Astrocyte (in vitro differentiated cells and primary cell): ENCODE measurements at regions not wholly inside any gene's neighbourhood (a gene's known extent, or its start where the extent isn't known, plus 50 kb on each side); places are given as distances from the start of the nearest gene placed in this dataset.

Source experiments
- DNase-seq: peaks from one replicate; pipeline ENCODE4 v3.0.0-alpha.2; 2010; ENCODE audit warnings: low read depth
- FAIRE-seq: peaks from 2 replicates; lab custom pipeline; 2011; peaks lifted over from hg19 to GRCh38; lab: Jason Lieb, UNC
- H2AFZ ChIP-seq: 2 replicates; pipeline ENCODE4 v1.6.0; 2012; ENCODE audit warnings: low read depth, low read length, inconsistent platforms
- H3K27ac ChIP-seq: 2 replicates; pipeline ENCODE4 v1.5.1; 2011; ENCODE audit warnings: low read depth, low read length, inconsistent platforms
- H3K27me3 ChIP-seq: 2 replicates; pipeline ENCODE4 v1.6.0; 2011; ENCODE audit warnings: low read length, inconsistent platforms; ENCODE audit not compliant: insufficient read depth
- H3K36me3 ChIP-seq: 2 replicates; pipeline ENCODE4 v1.5.1; 2011; ENCODE audit warnings: low read length, inconsistent platforms; ENCODE audit not compliant: insufficient read depth
- H3K4me1 ChIP-seq: 2 replicates; pipeline ENCODE4 v1.5.1; 2011; ENCODE audit warnings: low read length, inconsistent platforms; ENCODE audit not compliant: insufficient read depth
- H3K4me2 ChIP-seq: 2 replicates; pipeline ENCODE4 v1.6.0; 2012; ENCODE audit warnings: low read length, inconsistent platforms
- H3K4me3 ChIP-seq: 2 replicates; pipeline ENCODE4 v1.5.1; 2011; ENCODE audit warnings: low read depth, mild to moderate bottlenecking, low read length, inconsistent platforms; ENCODE audit not compliant: insufficient read depth
- H3K79me2 ChIP-seq: 2 replicates; pipeline ENCODE4 v1.6.0; 2012; ENCODE audit warnings: mild to moderate bottlenecking, low read length, inconsistent platforms; ENCODE audit not compliant: insufficient read depth
- H3K9ac ChIP-seq: 2 replicates; pipeline ENCODE4 v1.6.0; 2012; ENCODE audit warnings: mild to moderate bottlenecking, low read length, inconsistent platforms
- H3K9me3 ChIP-seq: 2 replicates; pipeline ENCODE4 v1.5.1; 2012; ENCODE audit warnings: low read depth, mild to moderate bottlenecking, low read length, inconsistent platforms; ENCODE audit not compliant: insufficient read depth
- H4K20me1 ChIP-seq: 2 replicates; pipeline ENCODE4 v1.6.0; 2012; ENCODE audit warnings: low read length, inconsistent platforms; ENCODE audit not compliant: insufficient read depth
- H3K27ac Mint-ChIP-seq: one replicate; pipeline ENCODE4 v1.8.0; 2021; ENCODE audit warnings: mild to moderate bottlenecking, mixed read lengths; ENCODE audit not compliant: unreplicated experiment
- H3K27me3 Mint-ChIP-seq: one replicate; pipeline ENCODE4 v1.8.0; 2021; ENCODE audit warnings: low read depth, mixed read lengths; ENCODE audit not compliant: unreplicated experiment
- H3K36me3 Mint-ChIP-seq: one replicate; pipeline ENCODE4 v1.8.0; 2021; ENCODE audit warnings: low read depth, mixed read lengths; ENCODE audit not compliant: unreplicated experiment
- H3K4me1 Mint-ChIP-seq: one replicate; pipeline ENCODE4 v1.8.0; 2021; ENCODE audit warnings: low read depth, mixed read lengths; ENCODE audit not compliant: unreplicated experiment
- H3K4me3 Mint-ChIP-seq: one replicate; pipeline ENCODE4 v1.8.0; 2021; ENCODE audit warnings: mild to moderate bottlenecking, moderate library complexity, mixed read lengths; ENCODE audit not compliant: unreplicated experiment
- H3K9me3 Mint-ChIP-seq: one replicate; pipeline ENCODE4 v1.8.0; 2021; ENCODE audit warnings: mild to moderate bottlenecking, mixed read lengths; ENCODE audit not compliant: unreplicated experiment
- CTCF ChIP-seq: IDR thresholded peaks from 2 replicates; pipeline ENCODE4 v1.5.1; 2011; ENCODE audit warnings: low read depth, mild to moderate bottlenecking, inconsistent platforms, low read length, moderate library complexity; ENCODE audit not compliant: insufficient read depth
- EZH2 ChIP-seq: IDR thresholded peaks from 2 replicates; pipeline ENCODE4 v1.6.1; 2012; ENCODE audit warnings: mild to moderate bottlenecking, low read length, inconsistent platforms; ENCODE audit not compliant: insufficient read depth

- H3K36me3 ChIP-seq: no peaks in the 10 kb centered on the region
- H3K9me3 Mint-ChIP-seq: peaks cover 3% of the 10 kb centered on the region
- TF ChIP-seq EZH2 (no peak), CTCF (no peak)
- no peak overlapping the region for H3K4me3 ChIP-seq
- H3K9me3 ChIP-seq: peaks cover 3% of the 10 kb centered on the region
- no peaks in the 10 kb centered on the region for H4K20me1 ChIP-seq
- DNase-seq (no peak), FAIRE-seq (no peak)
- no peaks in the 10 kb centered on the region for H3K27me3 Mint-ChIP-seq
- peaks cover 5% of the 10 kb centered on the region for H3K4me1 Mint-ChIP-seq
- no peak overlapping the region for H2AFZ ChIP-seq
- no peaks in the 10 kb centered on the region for H3K27me3 ChIP-seq
- no peak overlapping the region for H3K27ac Mint-ChIP-seq
- H3K4me3 Mint-ChIP-seq: no peak overlapping the region
- no peaks in the 10 kb centered on the region for H3K79me2 ChIP-seq
- no peak overlapping the region for H3K27ac ChIP-seq
- no peaks in the 10 kb centered on the region for H3K36me3 Mint-ChIP-seq
- H3K4me2 ChIP-seq: no peak overlapping the region
- H3K4me1 ChIP-seq: peaks cover 6% of the 10 kb centered on the region
- H3K9ac ChIP-seq: no peak overlapping the region
Observed at GRCh38 chr2:64757126-64757525, 103.4 kb upstream of the SERTAD2 start.

DNA sequence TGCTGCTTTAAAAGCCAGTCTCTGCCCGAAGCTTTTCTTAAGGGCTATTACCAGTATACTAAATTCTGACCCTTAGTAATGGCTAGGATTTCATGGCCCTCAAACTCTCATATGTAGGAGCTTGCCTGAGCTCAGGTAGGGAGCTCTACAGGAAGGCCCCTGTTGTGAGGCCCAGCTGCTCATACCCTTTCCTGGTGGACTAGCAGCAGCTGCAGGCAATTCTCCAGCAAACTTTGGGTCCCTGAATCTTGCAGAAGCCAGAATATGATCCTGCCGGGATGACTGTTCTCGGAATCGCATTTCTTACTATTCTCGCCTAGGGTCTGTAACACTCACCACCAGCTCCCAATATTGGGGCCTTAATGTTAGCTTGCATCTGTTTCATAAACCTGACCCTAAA is 106.4 kb upstream of the SERTAD2 start:
- Mint-ChIP-seq H3K4me1 (no peaks in the 10 kb centered on the region), H3K27ac (no peak overlapping the region), H3K36me3 (no peaks in the 10 kb centered on the region), H3K9me3 (peaks cover 3% of the 10 kb centered on the region), H3K4me3 (no peak overlapping the region), H3K27me3 (peaks cover 2% of the 10 kb centered on the region)
- Histone ChIP-seq H3K27ac (no peak overlapping the region), H3K79me2 (no peaks in the 10 kb centered on the region), H3K4me1 (no peaks in the 10 kb centered on the region), H3K27me3 (no peaks in the 10 kb centered on the region), H4K20me1 (no peaks in the 10 kb centered on the region), H3K36me3 (no peaks in the 10 kb centered on the region), H2AFZ (no peak overlapping the region), H3K4me3 (no peak overlapping the region), H3K9me3 (peaks cover 3% of the 10 kb centered on the region), H3K4me2 (no peak overlapping the region), H3K9ac (no peak overlapping the region)
- no peak for TF ChIP-seq CTCF
- TF ChIP-seq EZH2: no peak
- no peak for DNase-seq
- no peak for FAIRE-seq

DNA sequence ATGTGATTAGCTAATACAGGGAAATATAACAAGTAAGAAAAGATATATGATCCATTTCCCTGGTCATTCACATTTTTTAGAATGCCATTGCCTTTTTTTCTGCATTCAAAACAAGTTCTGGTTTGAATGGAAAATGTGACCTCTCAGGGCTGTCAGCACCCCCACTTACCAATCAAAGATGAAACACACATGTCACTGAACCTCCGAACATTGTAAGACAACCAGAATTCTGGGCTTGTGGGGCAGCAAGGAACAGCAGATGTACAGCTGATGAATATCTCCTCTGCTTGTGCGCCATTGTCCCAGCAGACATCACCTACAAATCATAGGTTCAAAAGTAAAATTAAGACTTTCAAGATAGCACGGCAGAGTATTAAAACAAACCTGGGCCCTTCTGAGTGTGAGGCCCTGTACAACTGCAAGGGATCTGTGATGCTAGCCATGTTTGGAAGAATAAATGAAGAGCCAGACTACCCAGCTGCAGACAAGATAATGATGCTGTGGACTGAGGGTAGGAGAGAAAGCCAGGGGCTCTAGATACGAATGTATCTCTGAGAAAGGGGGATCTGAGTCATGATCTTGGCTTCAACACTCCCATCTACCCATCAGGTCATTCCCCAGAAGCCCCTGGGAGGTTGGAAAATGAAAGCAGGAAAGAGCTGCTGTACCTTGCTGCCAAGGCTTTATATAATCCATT is 108.7 kb upstream of the SERTAD2 start:
- Histone ChIP-seq H3K27ac (no peak overlapping the region), H3K4me2 (no peak overlapping the region), H3K27me3 (no peaks in the 10 kb centered on the region), H3K4me3 (no peak overlapping the region), H3K9me3 (no peaks in the 10 kb centered on the region), H2AFZ (no peak overlapping the region), H3K9ac (no peak overlapping the region), H3K4me1 (peaks cover 10% of the 10 kb centered on the region), H4K20me1 (no peaks in the 10 kb centered on the region), H3K36me3 (no peaks in the 10 kb centered on the region), H3K79me2 (no peaks in the 10 kb centered on the region)
- FAIRE-seq (no peak), DNase-seq (no peak)
- Mint-ChIP-seq H3K4me1 (peaks cover 4% of the 10 kb centered on the region), H3K27ac (no peak overlapping the region), H3K36me3 (no peaks in the 10 kb centered on the region), H3K9me3 (no peaks in the 10 kb centered on the region), H3K4me3 (no peak overlapping the region), H3K27me3 (peaks cover 2% of the 10 kb centered on the region)
- TF ChIP-seq EZH2: no peak
- TF ChIP-seq CTCF: no peak
